Glomerular visceral epithelial cell (primary cell): ENCODE measurements at regions not wholly inside any gene's neighbourhood (a gene's known extent, or its start where the extent isn't known, plus 50 kb on each side); places are given as distances from the start of the nearest gene placed in this dataset.

Source experiments
- DNase-seq: peaks from one replicate; pipeline ENCODE4 v3.0.0-alpha.2; 2016; ENCODE audit errors: extremely low spot score

DNA sequence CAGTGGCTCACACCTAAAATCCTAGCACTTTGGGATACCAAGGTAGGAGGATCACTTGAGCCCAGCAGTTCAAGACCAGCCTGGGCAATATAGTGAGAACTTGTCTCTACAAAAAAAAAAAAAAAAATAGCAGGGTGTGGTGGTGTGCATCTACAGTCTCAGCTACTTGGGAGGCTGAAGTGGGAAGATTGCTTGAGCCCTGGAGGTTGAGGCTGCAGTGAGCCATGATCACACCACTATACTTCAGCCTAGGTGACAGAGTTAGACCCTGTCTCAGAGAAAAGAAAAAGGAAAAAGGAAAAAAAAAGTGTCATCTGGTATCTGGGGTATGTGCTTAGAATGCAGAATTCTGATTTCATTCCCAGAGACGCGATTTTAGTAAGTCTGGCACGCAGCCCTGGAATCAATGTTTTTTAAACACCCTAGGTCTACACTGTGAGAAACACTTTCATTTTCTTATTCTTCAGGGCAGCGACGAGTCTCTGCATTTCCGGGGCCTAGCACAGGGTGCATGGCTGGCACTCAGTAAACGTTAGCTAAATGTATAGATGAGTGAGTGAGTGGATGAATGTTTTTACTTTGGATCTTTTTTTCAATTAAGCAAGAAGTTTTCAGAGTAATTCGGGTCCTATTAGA is 243.8 kb upstream of the PWP1 start:
- DNase-seq, result no peak

GRCh38 chr12:107442326-107442987 is 243.1 kb upstream of the PWP1 start:
- no peak for DNase-seq

- no peak for DNase-seq
Observed at GRCh38 chr12:107443320-107444090, 242.1 kb upstream of the PWP1 start.

GRCh38 chr12:107444771-107445170 is 240.8 kb upstream of the PWP1 start:
- no peak for DNase-seq

GRCh38 chr12:107446476-107446875 is 239.1 kb upstream of the PWP1 start:
- DNase-seq, result no peak

- DNase-seq, result no peak
Observed at GRCh38 chr12:107447336-107447735, 238.3 kb upstream of the PWP1 start.

- no peak for DNase-seq
Observed at GRCh38 chr12:107448198-107448597, 237.4 kb upstream of the PWP1 start.

DNA sequence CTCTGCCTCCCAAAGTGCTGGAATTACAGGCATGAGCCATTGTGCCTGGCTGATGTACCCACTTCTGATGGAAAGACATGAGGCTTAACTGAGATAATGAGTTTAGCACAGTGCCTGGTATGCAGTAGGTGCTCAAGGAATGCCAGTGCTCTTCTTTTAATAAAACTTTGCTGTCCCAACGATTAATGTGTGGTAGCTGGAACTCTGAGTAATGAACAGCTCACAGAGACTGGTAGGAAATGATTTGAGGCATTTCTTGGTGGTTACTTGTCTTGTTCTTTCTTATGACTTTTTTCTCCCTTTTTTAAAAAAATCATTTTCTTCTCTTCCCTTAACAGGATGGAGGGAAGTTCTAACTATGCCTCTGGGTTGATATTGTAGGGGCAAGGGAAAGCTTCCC is 235.7 kb upstream of the PWP1 start:
- DNase-seq, result no peak

DNA sequence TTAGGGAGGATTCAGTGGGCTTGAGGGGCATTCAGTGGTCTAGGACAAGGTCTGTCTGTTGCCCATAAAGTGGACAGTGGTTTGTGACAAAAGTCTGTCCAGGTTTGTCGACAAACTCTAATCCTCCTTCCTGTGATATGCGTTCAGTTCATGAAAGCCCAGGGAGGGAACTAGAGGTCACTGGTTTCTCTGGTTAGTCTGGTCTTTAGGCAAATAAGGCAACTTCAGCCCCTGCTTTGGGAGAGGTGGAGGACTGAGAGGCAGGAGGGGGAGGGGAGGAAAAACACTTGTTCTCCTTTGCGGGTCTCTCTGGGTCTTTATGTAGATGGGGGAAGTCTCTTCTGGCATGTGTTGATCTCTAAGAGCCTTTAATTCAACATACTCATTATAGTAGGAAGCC is 235.1 kb upstream of the PWP1 start:
- no peak for DNase-seq

- no peak for DNase-seq
Observed at GRCh38 chr12:107451246-107451645, 234.4 kb upstream of the PWP1 start.

DNA sequence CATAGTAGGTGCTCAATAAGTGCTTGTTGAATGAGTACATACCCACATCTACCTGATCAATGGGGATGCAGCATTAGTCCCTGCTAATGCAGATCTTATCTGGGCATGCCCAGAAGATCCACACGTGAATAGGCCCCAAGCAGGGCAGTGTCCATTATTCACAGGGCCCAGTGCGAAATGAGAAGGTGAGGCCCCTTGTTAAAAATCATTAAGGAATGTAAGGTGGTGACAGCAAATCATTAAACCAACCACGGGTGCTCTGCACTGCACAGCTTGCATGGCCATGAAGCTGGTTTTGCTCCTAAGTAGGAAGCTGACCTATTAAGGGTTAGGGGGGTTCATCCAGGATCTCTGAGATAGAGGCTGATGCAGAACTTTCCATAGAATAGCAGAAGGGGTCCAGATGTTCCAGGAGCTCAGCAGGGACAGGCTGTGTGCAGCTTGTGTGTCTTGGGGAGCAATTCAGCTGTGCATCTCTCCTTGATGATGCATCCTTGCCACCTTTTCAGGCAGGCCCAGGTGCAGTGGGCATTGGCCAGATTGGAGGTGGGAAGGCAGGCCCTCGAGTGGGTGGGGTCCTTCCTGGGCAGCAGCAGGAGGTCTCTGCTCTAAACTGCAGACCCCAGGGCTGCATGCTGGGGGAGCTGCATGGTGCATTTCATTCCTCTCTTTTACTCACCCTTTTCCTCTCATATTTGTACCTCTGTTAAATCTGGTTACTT is 231.3 kb upstream of the PWP1 start:
- DNase-seq, result no peak

DNA sequence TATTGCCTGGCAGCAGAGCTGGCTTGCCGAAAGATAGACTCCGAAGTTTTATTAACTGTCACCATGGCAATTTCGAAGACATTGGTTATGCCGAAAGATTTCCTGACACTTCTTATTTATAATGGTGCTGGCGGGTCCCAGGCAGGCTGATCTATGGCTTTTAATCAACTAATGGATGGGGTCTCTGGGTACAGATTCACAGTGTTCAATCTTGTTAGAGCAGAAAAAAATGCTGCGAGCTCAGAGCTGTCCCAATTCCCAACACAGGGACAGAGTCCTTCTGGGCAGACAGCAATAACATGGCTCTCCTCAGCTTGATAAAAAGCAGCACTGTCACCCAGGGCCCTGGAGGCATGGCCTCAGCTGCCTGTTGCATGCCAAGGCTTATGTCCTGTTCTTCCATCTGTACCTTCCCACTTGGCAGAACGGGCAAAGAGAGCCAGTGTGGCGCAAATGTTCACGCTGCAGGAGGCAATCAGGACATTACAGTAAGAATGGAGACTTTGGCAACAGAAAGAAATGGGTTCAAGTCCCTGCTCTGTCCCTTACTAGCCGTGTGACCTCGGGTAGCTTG is 228.2 kb upstream of the PWP1 start:
- DNase-seq, result no peak

DNA sequence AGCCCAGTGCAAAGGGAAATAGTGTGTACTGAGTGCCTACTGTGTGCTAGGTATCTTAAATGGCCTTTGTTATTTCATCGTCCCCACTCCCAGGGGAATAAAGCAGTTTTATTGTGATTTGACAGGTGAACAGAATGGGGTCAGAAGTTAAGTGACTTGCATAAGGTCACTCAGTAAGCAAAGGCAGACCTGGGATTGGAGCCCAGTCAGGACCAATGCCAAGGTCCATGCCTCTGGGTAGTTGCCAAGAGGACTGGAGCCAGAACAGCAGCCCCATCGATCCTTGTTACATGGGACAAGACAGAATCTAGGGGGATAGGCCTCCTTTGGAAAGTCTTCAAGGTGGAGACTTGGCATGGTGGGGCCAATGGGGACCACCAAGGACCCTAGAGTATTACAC is 227.4 kb upstream of the PWP1 start:
- DNase-seq, result no peak

DNA sequence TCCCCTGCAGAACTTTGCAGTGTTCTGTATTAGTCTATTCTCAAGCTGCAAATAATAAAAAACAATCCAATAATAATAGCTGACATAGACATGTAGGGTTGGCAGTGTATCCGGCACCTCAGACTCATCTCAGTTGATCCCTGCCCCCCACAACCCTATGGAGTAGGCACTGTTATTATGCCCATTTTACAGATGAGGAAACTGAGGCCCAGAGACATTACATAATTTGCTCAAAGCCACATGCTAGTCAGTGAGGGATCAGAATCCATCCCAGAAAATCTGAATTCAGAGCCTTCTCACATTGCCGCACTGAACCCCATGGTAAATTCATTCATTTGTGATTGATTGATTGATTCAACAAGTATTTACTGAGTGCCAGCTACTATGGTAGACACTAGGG is 226.6 kb upstream of the PWP1 start:
- DNase-seq, result no peak

GRCh38 chr12:107459641-107460040 is 226.0 kb upstream of the PWP1 start:
- DNase-seq, result no peak

DNA sequence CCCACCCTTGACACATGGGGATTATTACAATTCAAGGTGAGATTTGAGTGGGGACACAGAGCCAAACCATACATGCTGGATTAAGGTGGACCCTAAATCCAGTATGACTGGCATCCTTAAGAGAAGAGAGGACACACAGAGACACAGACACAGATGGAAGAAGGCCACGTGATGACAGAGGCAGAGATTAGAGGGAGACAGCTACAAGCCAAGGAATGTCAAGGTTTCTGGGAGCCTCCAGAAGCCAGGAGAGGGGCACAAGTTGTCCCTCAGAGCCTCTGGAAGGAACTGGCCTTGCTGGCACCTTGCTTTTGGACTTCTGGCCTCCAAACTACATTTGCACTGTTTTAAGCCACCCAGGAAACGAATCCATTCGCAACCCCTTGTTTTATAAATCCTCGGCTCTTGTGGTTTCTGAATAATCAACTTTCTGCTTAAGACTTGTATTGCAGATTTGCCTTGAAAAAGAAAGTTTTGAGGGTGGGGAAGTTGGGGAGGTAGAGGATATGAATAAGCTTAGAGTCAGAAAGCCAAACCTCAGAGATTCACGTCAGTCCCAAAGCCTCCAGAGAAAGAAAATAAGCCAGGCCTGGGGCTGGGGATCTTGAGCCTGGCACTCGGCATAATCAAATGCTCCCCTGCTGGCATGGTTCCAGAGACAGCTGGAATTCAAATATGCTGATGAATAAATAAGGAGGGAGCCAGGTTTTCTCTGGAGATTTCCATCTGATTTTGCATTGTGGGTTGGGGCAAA is 224.2 kb upstream of the PWP1 start:
- DNase-seq, result peak; percentile 74

DNA sequence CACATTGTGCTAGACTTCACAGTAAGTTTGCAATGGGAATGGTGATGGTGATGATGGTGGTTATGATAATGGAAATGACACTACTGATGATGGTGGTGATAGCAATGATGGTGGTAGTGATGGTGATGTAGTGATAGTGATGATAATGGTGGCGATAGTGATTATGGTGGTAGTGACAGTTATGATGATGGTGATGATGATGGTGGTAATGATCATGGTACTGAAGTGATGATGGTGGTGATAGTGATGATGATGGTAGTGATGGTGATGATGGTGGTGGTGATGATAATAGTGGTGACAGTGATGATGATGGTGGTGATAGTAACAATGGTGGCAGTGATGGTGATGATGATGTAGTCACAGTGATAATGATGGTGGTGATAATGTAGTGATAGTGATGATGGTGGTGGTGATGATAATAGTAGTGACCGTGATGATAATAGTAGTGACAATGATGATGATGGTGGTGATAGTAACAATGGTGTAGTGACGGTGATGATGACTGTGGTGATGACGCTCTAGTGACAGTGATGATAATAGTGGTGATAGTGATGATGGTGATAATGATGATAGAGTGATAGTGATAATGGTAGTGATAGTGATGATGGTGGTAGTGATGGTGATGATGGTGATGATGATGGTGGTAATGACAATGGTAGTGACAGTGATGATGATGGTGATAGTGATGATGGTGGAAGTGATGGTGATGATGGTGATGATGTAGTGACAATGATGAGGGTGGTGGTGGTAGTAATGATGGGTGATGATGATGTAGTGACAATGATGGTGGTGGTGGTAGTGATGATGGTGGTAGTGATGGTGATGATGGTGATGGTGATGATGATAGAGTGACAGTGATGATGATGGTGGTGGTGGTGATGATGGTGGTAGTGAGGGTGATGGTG is 222.9 kb upstream of the PWP1 start:
- DNase-seq, result no peak

DNA sequence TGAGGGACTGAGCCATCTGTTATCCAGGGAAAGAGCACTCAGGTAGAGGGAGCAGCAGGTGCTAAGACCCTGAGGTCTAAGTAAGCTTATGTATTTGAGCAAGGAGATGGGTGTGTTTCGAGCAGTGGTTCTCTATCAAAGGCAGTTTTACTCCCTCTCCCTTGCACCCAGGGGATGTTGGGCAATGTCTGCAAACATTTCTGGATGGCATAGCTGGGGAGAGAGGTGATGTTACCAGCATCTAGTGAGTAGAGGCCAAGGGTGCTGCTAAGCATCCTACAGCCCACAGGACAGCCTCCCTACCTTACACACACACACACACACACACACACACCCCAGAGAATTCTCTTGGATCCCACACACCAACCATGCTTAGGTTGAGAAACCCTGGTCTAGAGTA is 221.0 kb upstream of the PWP1 start:
- DNase-seq, result no peak

DNA sequence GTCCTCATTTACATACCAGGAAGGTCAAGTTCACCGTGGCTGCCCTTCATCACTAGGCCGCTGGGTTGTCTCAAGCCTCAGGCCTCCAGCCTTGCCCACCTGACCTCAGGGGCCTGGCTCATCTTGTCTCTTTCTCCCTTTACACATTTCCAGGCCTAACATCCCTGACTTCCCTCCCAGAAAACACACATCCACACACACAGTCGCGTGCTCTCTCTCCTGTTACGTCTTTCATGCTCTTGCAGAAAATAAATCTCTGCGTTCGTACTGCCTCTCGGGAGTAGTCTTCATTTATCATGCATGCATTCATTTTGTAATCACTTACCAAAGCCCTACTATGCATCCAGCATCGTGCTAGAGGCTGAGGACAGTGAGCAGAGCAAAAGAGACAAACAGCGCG is 220.0 kb upstream of the PWP1 start:
- DNase-seq, result no peak

- no peak for DNase-seq
Observed at GRCh38 chr12:107467716-107468115, 217.9 kb upstream of the PWP1 start.
